CMK (cell line): ENCODE measurements at regions not wholly inside any gene's neighbourhood (a gene's known extent, or its start where the extent isn't known, plus 50 kb on each side); places are given as distances from the start of the nearest gene placed in this dataset.
"Not testable (repeated sequence)": the region's sequence is repeated elsewhere in the genome, so short reads cannot be mapped to it uniquely, and the experiment has no call there.

ENCODE experiments used
- DNase-seq: peaks from one replicate; pipeline ENCODE4 v3.0.0-alpha.2; 2010; ENCODE audit warnings: low read depth

DNA sequence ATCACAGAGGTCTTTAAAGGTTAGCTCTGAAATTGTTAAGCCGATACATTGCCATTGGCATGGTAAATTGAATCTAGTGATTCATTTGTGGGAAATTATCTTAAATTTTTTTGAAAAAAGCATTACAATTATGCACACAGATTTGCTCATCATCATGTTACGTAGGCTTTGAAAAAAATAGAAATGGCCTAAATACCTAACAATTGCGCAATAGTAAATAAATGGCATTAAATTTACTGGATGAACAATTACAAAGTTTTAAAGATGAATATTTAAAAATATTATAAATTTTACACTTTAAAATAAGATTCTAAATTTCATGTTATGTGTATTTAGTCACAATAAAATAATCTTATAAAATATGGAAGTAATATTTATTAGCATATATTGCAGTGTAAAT, 171.3 kb downstream of the RPRM start:
- DNase-seq, result no peak

DNA sequence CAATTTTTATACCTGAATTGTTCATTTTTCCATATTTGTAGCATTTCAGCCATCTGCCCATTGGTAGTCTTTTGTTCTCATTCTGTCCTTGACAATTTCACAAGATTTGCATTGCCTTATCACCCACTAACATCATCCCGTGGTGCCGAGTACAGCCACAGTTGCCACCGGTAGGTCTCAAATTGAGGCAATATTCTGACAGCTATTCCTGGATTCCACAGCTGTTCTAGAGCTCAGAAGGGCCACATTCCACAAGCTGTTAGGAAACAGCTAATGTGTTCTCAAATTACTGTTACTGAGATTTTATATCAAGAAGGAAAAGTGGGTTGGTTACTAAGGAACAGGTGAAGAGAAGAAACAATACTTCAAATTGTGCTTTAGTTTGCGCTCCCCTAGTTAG, 178.8 kb downstream of the RPRM start:
- no peak for DNase-seq

DNA sequence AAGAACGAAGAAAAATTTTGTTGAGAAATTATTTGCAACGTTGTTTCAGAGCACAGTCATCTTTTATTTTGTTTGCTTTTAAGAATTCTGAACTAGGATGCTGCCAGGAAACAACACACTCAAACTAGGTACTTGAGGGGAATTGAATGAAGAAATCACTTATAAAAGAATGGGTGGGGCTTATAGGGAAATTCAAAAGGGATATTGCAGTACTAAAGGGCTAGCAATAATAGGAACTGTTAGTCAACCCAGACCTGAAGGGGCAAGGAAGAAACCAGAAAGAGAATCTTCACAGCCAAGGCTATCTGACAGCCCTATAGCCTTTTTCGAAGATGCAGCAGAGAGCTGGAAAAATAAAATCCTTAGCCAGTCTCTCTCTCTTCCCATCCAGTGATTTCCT, 179.3 kb downstream of the RPRM start:
- no peak for DNase-seq

DNA sequence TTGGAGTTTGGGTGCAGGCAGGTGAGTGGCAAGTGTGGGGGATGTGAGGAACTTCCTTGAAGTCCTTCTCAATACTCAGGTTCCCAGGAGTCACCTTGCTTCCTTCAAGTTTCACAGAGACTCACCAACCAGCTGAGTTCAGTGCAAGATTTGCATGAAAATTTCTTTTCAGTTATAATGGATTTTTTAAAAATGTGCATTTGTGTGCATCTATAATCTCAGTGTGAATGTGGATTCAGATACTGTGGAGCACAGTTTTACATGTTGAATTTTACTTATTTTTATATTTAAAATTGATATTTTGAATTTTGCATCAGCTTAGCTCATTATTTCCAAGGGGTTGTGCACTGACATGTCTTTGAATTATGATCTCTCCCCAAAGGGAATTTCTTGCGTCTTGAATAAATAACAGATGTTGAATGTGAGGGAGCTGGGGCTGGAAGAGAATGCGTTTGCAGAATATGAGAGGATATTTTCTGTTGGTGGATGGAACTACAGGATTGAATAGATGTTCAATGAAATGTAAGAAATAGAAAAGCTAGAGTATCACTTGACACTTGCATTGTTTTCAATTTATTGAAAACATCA, 184.3 kb downstream of the RPRM start:
- DNase-seq, result no peak

GRCh38 chr2:153291718-153292117, 186.8 kb downstream of the RPRM start:
- DNase-seq, result no peak

DNA sequence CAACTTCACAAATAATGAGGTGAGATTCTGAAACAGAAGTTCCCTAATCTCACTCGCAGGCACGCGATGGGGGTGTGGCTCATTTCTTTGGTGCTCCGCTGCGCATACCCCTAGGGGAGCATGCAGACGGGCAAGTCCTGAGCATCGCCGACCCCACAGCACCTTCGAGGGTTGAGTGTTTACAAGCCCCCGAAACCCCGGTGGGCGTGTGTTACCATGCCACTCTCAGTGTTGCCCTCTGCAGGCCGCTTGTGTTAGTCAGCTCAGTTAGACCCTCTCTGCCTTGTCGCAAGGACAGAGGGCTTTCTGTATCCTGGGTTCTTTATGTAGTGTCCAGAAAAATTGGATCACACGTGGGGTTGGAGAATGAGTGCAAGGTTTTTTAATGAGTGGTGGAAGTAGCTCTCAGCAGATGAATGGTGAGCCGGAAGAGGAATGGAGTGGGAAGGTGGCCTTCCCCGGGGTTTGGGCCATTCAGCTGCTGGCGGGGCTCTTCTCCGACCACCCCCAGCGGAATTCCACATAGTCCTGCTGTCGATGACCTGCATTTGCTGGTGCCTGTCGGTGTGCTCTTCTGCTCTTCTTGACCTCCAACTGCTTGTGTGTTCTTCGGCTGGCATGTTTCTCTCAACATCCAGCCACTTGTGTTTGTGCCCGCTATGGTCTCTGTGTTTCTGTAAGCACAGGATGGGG, 191.3 kb downstream of the RPRM start:
- DNase-seq, result no peak

DNA sequence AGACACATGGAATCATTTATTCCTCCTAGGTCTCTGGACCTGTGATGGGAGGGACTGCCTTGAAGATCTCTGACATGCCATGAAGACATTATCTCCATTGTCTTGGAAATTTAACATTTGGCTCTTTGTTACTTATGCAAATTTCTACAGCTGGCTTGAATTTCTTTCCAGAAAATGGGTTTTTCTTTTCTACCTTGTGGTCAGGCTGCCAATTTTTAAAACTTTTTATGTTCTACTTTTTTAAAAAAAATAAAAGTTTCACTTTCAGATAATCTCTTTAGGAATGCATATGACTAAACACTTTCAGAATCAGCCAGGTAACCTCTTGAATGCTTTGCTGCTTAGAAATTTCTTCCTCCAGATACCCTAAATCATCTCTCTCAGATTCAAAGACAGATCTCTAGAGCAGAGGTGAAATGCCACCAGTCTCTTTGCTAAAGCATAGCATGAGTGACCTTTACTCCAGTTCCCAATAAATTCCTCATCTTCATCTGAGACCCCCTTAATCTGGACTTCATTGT, 209.6 kb downstream of the RPRM start:
- no peak for DNase-seq

GRCh38 chr2:153256876-153257275, 221.7 kb downstream of the RPRM start:
- not testable (repeated sequence) for DNase-seq

GRCh38 chr2:153246636-153247035, 231.9 kb downstream of the RPRM start:
- not testable (repeated sequence) for DNase-seq

- DNase-seq, result no peak
Observed at GRCh38 chr2:153235516-153235915, 243.0 kb downstream of the RPRM start.

- DNase-seq, result no peak
Observed at GRCh38 chr2:153232464-153232863, 246.1 kb downstream of the RPRM start.

GRCh38 chr2:153230977-153231376, 247.6 kb downstream of the RPRM start:
- DNase-seq, result no peak

GRCh38 chr2:153228904-153229303, 249.7 kb downstream of the RPRM start:
- DNase-seq, result no peak

GRCh38 chr2:153227981-153228380, 250.6 kb downstream of the RPRM start:
- DNase-seq, result no peak

- no peak for DNase-seq
Observed at GRCh38 chr2:153222231-153223165, 256.1 kb downstream of the RPRM start.

DNA sequence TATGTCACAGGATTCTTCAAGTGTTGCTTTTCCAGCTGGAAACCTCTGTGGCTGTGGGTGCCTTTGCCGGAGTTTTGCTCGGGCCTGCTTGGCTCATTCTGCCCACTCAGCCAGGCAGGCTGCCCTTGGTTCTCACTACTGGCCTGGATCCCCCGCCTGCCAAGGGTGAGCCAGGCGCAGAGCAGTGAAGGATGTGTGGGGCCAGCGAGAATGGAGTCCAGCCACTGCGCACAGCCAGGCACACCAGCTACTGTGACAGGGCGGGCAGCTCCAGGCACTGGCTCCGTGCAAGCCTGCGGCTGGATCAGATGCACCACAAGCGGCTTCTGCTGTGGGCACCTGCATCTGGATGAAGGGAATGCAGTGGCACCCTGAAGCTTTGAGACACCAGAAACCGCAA, 257.1 kb downstream of the RPRM start:
- no peak for DNase-seq

GRCh38 chr2:153221087-153221486, 257.5 kb downstream of the RPRM start:
- no peak for DNase-seq

- no peak for DNase-seq
Observed at GRCh38 chr2:153218851-153219250, 259.7 kb downstream of the RPRM start.

GRCh38 chr2:153214337-153214736, 264.2 kb downstream of the RPRM start:
- no peak for DNase-seq

GRCh38 chr2:153213022-153213421, 265.5 kb downstream of the RPRM start:
- no peak for DNase-seq

GRCh38 chr2:153197402-153198386, 280.9 kb downstream of the RPRM start:
- DNase-seq, result no peak
